Globus pallidus (tissue), 1 donor: ENCODE measurements at regions not wholly inside any gene's neighbourhood (a gene's known extent, or its start where the extent isn't known, plus 50 kb on each side); places are given as distances from the start of the nearest gene placed in this dataset.
A peak's percentile ranks its signal among the peaks of the same experiment; 100 is the strongest.

ENCODE experiments used
- DNase-seq: peaks from one replicate; pipeline ENCODE4 v3.0.0-alpha.2; 2015; ENCODE audit warnings: low spot score

GRCh38 chr7:38070718-38071117 is 107.3 kb upstream of the STARD3NL start:
- peak; percentile 14 for DNase-seq

- no peak for DNase-seq
Measured at GRCh38 chr7:38086857-38087256, 91.2 kb upstream of the STARD3NL start.

GRCh38 chr7:38102507-38102906 is 75.5 kb upstream of the STARD3NL start:
- DNase-seq, result no peak

GRCh38 chr7:38105874-38106483 is 72.1 kb upstream of the STARD3NL start:
- peak; percentile 52 for DNase-seq

GRCh38 chr7:38107486-38107893 is 70.6 kb upstream of the STARD3NL start:
- peak; percentile 32 for DNase-seq

- DNase-seq, result no peak
Measured at GRCh38 chr7:38112075-38112474, 66.0 kb upstream of the STARD3NL start.

GRCh38 chr7:38120076-38120475 is 58.0 kb upstream of the STARD3NL start:
- DNase-seq, result no peak

GRCh38 chr7:38122501-38122900 is 55.5 kb upstream of the STARD3NL start:
- no peak for DNase-seq

GRCh38 chr7:38123494-38123893 is 54.6 kb upstream of the STARD3NL start:
- no peak for DNase-seq

GRCh38 chr7:38127216-38128207 is 50.5 kb upstream of the STARD3NL start:
- DNase-seq, result no peak
